GM18499 (cell line): ENCODE measurements at regions not wholly inside any gene's neighbourhood (a gene's known extent, or its start where the extent isn't known, plus 50 kb on each side); places are given as distances from the start of the nearest gene placed in this dataset.

Source experiments
- ATAC-seq: cut with Tn5 transposase; IDR thresholded peaks from one replicate; pipeline ENCODE4 v1.9.1; 2021; ENCODE audit warnings: moderate number of reproducible peaks; ENCODE audit not compliant: insufficient read depth, unreplicated experiment

GRCh38 chr2:122145856-122146255 is 390.4 kb downstream of the TSN start:
- no peak for ATAC-seq

DNA sequence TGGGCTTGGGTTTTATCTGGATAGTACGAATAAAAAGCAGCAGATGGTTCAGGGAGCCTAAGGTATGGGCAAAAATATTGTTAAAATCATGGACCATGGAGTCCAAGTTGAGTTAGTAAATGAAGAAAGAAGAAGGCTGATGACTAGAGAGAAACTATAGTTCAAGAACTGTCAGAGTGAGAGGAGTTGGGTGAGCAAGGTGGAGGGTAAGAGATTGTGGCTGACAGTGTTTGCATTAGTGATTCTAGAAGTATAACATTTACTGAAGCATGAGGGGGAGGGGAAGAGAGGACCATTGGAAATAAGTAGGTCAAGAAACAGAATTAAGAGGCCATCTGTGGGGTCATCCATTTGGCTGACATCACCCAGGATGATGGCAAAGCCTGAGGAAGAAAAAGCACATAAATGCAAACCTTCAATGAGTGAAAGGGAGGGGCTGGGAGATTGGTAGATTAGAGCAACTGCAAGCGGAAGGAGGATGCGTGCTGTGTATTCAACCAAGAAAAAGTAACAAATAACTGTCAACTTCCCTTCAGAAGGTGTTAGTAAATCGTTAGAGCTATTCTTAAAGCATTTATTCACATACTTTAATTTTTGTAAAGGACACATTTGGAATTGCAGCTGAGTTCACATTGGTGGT is 392.8 kb downstream of the TSN start:
- ATAC-seq, result no peak

DNA sequence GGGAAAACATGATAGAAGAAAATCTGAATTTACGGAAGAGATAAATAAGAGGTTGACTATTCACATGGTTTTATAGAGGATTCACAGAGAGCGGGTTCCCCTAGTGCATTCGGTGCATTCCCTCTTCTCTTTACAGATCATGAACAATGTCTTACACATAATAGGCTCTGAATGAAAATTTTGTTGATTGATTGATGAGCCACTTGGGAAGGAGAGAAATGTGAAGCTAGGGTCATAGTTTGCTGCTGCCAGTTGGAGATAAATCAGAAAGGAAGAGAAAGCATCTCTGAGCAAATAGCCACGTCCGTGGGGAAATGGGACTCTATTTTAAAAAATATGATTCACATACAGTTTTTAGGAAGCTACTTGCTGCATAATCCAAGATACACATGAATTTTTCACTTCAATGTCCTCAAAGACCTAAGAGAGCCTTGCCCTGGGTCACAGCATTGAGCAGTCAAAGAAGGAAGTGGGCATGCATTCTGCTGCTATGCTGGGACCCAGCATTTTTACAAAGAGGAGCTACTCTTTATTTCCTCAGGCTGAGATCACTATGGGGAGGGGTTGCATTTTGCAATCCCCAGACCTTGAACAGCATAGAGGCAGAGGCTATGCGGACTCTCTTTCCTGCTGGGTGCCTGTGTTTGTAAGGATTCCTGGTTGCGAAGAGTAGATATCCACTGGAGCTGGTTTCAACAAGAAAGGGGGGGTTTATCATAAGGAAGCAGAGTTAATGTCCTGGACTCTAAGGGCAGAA is 395.3 kb downstream of the TSN start:
- no peak for ATAC-seq

GRCh38 chr2:122152571-122152970 is 397.1 kb downstream of the TSN start:
- ATAC-seq, result no peak

DNA sequence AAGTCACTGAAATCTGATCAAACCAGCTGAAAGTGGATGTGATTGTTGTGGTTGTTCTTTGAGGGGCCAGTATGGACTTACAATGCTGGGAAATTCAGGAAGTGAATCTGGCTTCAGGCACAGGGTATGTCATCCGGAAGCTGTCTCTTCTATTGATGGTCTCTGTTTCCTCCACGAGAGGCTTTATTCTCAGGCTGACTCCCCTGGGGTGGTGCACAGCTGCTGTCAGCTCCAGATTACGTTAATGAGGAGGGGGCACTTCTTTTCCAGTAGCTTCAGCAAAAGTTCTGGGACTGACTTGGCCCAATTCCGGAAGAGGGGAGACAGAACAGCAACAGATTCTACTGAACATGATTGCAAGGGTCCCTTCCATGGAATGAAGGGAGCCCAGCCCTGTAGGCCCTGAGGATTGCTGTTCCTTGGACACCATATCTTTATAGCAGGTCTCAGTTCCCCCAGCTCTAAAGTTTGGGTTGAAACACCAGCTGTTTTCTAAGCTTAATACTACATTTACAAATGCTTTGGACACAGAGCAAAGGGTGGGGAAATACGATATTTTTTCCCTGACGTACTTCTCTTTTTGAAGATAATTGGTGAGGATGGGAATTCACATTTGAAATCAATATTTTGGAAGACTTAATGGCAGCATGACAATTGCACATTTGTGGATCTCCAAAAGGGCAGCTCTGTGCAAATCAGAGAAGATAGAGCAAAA is 400.9 kb downstream of the TSN start:
- ATAC-seq, result no peak

GRCh38 chr2:122157158-122157557 is 401.7 kb downstream of the TSN start:
- no peak for ATAC-seq

DNA sequence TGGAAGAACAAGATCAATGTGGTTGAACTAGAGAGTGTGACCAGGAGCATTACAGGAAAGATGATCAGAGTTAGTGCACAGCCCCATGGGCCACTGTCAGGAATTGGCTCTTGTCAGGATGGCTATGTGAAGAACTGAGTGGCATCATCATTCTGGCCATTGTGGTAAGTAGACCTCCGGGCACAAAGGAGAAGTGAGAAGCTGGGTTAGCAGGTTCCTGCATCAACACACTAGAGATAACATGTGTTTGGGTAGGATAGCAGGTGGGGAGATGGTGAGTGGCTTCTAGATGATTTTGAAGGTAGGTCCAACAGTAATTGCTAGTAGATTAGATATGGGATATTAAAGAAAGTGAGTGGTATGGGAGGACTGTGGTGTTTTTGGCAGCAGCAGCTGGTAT is 408.2 kb downstream of the TSN start:
- ATAC-seq, result no peak

DNA sequence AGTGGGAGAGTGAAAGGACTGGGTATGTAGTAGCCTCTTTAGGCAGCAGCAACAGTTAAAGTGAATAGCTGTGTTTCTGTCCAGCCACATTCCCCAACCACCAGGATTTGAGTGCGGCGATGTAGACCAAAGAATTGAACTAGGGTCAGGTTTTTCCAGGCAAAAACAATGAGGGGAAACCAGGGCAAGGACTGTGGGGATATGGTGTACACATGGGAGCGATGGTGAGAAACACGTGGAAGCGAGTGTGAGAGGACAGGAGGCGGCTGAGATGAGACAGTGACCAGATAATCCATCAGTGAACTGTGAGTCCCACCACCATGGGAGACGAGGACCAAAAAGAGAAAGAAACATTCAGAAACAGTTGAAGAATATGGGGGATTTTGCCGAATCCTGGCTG is 409.5 kb downstream of the TSN start:
- no peak for ATAC-seq

- no peak for ATAC-seq
Observed at GRCh38 chr2:122166820-122167219, 411.4 kb downstream of the TSN start.

DNA sequence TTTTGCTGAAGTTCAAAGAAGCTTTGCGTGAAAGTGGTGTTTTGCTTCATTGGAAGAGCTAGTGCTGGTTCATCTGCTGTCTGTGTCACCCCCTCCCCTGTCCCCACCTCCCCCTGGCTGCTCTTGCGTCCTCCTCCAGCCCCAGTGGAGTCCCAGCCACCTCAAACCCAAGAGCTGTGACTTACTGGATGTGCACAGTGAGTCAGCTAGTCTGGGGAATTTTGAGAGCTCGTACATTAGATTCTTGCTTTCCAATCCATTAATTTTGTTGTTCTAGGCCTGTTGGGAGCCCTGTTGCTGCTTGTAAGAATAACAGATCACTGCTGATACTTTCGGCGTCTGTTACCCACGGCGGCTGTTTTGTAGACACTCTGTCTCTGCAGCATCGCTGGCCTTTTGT is 412.1 kb downstream of the TSN start:
- ATAC-seq, result no peak

DNA sequence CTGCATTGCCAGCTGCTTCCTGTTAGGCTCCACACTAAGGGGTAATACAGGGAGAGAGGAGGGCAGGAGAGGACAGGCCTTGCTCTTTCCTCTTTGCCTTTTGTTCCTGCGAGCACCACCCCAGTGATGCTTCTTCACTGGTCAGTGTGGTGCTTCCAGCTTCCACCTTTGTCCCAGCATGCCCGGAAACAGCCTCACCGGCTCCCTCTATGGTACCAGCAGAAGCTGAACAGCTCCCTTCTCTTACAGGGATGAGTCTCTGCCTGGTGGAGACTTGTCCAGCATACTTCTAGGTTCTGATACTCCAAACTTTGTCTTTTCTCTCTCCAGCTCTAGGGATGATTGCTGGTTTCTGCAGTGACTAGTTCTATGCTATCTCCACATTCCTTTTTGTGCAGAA is 413.3 kb downstream of the TSN start:
- ATAC-seq, result no peak

GRCh38 chr2:122172812-122173211 is 417.4 kb downstream of the TSN start:
- ATAC-seq, result no peak

DNA sequence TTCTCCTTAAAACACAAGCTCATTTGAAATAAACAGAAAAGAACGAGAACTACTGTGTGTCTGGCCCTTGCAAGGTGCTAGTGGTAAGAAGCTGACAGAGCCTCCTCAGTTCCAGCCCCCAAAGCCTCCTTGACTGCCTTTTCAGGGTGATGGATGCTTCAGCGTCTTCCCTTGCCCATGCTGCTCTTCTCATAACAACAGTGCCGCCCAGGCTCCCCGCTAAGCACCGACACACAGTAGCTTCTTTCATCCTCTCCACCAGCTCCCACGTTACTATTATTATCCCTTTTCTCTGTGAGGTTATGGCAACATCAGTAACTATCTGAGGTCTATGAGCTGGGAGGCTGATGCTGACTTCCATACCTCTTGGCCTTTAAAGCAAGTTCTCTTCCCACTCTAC is 418.6 kb downstream of the TSN start:
- no peak for ATAC-seq

DNA sequence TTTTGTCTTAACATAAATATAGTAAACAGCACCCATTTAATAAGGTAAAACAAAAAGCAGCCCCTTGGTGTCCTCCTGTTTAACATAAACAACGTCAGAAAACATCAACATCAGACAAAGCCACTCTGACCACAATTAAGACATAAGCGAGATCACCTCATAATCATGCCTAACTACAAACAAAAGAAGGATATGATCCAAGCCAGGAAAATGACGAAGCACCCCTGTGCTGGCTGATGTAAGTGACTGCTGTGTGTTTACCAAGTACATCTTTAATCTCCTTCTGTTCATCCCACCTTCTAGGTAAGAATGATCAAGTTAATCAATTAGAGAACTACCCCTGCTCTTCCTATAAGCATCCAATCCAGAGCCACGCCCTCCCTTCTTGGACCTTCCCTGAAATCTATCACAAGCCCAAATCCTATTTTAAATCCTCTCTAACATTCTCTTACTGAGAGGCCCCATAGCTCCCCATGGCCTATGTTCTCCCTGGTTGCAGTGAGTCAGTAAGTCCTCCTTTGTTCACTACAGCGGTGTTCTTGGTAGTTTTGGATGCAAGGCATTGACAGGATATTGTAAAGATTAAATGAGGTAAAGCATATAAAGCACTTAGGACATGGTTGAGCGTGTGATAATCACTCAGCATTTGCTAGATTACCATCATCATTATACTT is 424.2 kb downstream of the TSN start:
- no peak for ATAC-seq

- no peak for ATAC-seq
Observed at GRCh38 chr2:122180972-122181371, 425.5 kb downstream of the TSN start.

- ATAC-seq, result no peak
Observed at GRCh38 chr2:122182616-122183355, 427.3 kb downstream of the TSN start.

- ATAC-seq, result no peak
Observed at GRCh38 chr2:122183890-122184289, 428.4 kb downstream of the TSN start.

DNA sequence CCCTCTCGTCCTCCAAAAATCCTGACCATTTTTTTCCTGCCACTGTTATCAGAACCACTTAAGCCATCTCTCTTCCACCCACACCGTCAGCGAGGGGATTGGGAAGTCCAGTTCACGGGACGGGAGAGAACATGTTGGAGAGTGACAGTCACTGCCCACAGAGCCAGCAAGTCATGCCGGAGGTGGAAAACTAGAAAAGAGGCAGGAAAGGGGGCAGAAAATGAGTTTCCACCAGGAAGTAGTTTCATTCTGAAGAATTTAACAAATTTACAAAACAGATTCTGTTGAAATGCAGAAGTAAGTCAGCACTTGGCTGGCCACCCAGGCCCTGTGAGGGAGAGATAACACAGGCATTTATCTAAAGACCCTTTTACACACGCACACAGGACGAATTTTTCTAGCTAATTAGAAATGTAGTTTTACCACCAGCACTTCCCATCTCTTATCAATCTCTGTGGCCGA is 431.3 kb downstream of the TSN start:
- ATAC-seq, result no peak

GRCh38 chr2:122191331-122191730 is 435.9 kb downstream of the TSN start:
- no peak for ATAC-seq

DNA sequence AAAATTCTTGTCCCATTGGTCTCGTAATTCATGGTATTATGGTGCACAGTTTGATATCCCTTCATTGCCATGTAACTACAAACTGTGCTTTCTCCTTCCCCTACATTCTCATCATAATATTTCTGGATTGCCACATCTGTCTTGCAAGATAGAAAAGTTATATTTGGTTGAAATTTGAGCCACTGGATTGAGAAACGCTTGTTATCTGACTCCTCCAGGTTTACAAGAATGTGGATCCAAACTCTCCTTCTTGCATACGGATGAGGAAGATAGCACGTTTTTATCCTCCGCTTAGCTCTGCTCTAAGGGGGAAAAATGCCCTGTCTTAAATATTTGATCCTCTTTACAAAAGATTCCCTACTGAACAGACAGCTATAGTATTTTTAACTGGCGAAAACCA is 438.2 kb downstream of the TSN start:
- ATAC-seq, result no peak
